GM12891 (cell line): ENCODE measurements at regions not wholly inside any gene's neighbourhood (a gene's known extent, or its start where the extent isn't known, plus 50 kb on each side); places are given as distances from the start of the nearest gene placed in this dataset.

Experiments
- POLR2A ChIP-seq: IDR thresholded peaks from 2 replicates; pipeline ENCODE4 v1.6.1; 2011; ENCODE audit warnings: low read depth, low read length, control low read depth
- POLR2AphosphoS5 ChIP-seq: IDR thresholded peaks from 2 replicates; pipeline ENCODE4 v1.6.1; 2011; ENCODE audit warnings: low read depth, low read length, control low read depth
- TAF1 ChIP-seq: IDR thresholded peaks from 2 replicates; pipeline ENCODE4 v1.6.1; 2011; ENCODE audit warnings: low read depth, low read length, control low read depth

DNA sequence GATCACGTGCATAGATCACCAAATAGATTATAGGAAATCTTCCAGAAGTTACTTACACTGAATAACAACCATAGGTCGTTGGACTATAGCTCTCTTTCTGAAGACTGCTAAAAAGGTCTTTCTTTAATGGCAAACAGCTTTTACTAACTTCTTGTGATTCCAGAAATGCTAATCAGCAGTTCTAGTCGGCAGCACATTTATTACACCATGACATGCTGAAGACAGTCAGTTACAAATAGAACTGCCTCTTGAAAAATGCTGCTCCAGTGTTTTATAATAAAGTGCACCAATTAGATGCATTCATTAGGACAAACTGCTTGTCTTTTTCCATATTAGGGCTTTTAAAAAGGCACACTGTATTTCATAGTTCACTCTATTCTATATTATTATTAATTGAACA lies 488.2 kb downstream of the PABPC4L start:
- TF ChIP-seq POLR2AphosphoS5 (no peak), POLR2A (no peak), TAF1 (no peak)
